Urinary bladder (tissue), 3 donors: ENCODE measurements at regions not wholly inside any gene's neighbourhood (a gene's known extent, or its start where the extent isn't known, plus 50 kb on each side); places are given as distances from the start of the nearest gene placed in this dataset.

Source experiments
- DNase-seq: peaks from one replicate; pipeline ENCODE4 v3.0.0-alpha.2; 2015; ENCODE audit errors: extremely low spot score
- H3K27ac ChIP-seq: one replicate; pipeline ENCODE4 v1.5.1; 2013; ENCODE audit warnings: low read depth, mild to moderate bottlenecking, moderate library complexity
- H3K36me3 ChIP-seq: one replicate; pipeline ENCODE4 v1.6.1; 2013; ENCODE audit warnings: mild to moderate bottlenecking, moderate library complexity; ENCODE audit not compliant: insufficient read depth
- H3K4me1 ChIP-seq: one replicate; pipeline ENCODE4 v1.6.1; 2013; ENCODE audit warnings: mild to moderate bottlenecking, moderate library complexity; ENCODE audit not compliant: insufficient read depth
- H3K4me3 ChIP-seq: one replicate; pipeline ENCODE4 v1.5.1; 2013; ENCODE audit warnings: low read depth, low read length
- WGBS: extraction: QIAGEN DNeasy Blood & Tissue Kit; methylation state at CpG from one replicate; pipeline ENCODE4 v1.1.7; 2013; 5-methylcytosine and 5-hydroxymethylcytosine counted together
- donor health status: healthy with polysubstance abuse.
- donor health status: healthy.

DNA sequence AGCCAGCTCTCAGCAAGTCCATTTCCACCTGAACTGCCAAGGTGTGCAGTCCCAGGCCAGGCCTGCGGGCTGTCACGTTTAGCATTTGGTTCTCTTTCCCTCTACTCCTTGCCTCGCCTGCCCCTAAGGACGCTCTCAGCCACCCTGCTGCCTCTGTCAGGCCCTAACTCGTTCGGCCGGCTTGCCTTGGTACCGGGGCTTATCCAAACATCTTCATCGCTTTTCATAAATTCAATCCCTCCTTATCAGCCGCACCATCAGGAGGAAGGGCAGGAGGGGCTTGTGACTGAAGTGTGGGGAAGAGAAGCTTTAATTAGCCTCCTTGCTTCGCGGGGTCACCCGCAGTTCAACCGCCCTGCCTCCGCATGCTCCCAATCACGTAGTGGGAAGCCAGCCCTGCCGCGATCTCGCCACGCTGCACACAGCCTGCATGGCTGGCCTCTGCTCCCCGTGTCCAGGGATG is 231.1 kb downstream of the SOX9 start:
- Histone ChIP-seq H3K4me3 (no peak overlapping the region), H3K36me3 (no peaks in the 10 kb centered on the region), H3K27ac (no peak overlapping the region), H3K4me1 (no peaks in the 10 kb centered on the region)
- 50% methylated on average over 21 of the region's 21 CpGs for WGBS
- no peak for DNase-seq

DNA sequence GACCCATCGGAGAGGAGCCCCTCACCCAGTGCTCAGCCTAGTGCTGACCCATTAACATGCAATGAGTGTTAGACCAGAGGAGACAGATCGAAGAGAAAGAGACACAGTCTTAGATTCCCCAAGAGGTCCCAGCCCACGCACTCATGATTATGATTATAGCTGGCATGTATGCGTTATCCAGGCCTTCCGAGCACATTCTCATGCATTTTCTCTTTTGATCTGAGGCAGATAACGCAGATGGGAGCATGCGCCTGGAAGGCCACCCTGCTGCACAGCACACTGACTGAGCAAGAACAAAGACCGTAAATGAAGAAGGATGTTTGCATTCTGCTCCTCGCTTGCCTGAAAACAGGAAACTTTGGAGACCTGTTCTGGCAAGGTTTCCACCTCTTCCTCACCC is 232.7 kb downstream of the SOX9 start:
- Histone ChIP-seq H3K4me3 (no peak overlapping the region), H3K4me1 (no peaks in the 10 kb centered on the region), H3K27ac (no peak overlapping the region), H3K36me3 (no peaks in the 10 kb centered on the region)
- DNase-seq: no peak
- WGBS: 76% methylated on average over 9 of the region's 9 CpGs

DNA sequence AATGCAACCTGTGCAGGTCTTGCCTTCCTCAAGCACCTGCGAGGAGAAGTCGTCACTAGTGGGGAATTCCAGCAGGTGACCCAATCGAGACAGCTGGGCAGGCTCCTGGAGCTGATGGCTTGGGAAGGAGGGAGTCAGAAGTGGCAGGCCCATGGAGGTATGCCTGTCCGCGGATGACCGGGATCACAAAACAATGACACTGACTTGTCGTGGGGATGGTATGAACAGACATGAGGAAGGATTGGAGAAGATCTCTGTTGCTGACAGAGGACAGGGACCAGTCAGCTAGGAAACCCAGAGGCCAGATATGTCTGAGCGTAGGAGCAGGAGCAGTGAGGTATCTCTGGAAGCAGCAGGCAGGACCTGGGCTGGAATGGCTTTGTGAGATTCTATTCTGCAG is 233.3 kb downstream of the SOX9 start:
- H3K27ac ChIP-seq: no peak overlapping the region
- no peaks in the 10 kb centered on the region for H3K4me1 ChIP-seq
- 92% methylated on average over 8 of the region's 8 CpGs for WGBS
- no peaks in the 10 kb centered on the region for H3K36me3 ChIP-seq
- H3K4me3 ChIP-seq: no peak overlapping the region
- DNase-seq: no peak

DNA sequence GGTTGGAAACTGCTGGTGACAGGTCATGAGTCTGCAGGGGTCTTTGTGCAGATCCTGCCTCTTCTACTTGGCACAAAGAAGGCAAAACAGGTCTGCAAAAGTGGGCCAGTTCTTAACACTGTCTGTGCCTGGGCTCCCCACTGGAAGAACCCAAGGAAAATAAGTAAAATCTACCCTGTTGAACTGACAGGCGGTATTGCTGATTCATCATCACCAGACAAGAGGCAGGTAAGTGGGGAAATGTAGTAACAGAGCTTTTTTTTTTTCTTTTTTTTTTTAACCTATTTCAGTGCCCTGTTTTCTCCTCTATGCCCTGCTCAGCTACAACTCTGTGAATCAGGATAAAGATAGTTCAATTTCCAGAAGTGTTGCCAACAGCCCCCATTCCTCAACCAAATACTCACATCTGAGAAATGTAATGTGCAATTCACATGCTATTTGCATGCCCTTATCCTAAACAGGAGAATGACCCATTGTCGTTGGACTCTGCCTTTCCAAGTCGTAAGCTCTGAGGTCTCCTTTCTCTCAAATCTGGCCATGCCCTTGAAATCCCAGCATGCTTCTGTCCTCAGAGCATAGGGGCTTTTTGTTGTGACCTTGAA is 237.0 kb downstream of the SOX9 start:
- 91% methylated on average over 3 of the region's 3 CpGs for WGBS

DNA sequence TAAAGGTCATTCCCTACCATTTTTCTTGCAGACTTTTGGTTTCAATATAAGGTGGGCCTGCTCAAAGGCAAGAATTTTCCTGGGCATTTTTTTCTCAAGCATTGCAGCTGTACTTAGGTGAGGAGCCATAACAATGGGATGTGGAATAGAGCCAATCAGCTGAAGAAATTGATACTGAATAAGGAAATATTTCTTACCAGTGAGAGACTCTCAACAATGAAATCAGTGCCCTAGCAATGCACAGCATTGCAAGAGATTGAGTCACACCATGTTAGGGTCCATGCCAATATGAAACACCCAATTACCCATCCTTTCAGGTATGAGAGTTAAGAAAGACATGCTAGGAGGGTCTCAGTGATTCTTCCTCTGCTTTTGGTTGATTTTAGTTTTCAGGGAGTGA is 237.6 kb downstream of the SOX9 start:
- H3K27ac ChIP-seq: no peak overlapping the region
- H3K4me1 ChIP-seq: no peaks in the 10 kb centered on the region
- H3K36me3 ChIP-seq: no peaks in the 10 kb centered on the region
- H3K4me3 ChIP-seq: no peak overlapping the region
- DNase-seq: no peak

More for the DNA sequence above, 237.0 kb downstream of the SOX9 start:
- H3K4me1 ChIP-seq: no peaks in the 10 kb centered on the region
- H3K27ac ChIP-seq: no peak overlapping the region
- H3K4me3 ChIP-seq: no peak overlapping the region
- no peaks in the 10 kb centered on the region for H3K36me3 ChIP-seq
- DNase-seq: no peak

DNA sequence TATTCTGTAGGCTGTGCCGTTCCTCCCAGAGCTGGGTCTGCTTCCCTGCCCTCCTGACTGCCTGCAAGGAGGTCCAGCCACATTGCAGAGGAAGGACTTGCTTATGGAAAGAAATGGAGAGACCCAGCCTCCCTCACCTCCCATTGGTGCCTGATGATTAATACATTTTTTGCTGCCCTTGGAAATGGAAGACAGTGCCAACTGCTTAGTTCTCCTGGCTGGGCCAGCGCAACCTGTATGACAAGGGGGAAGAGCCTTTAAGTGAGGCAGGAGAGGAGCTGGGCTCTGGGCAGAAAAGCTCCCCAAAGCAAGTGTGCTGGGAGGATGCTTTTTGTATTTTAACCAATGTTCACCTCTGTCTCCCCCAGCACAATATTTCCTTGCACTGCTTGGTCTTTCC is 238.5 kb downstream of the SOX9 start:
- DNase-seq: no peak
- WGBS: 87% methylated on average over 2 of the region's 2 CpGs
- H3K4me3 ChIP-seq: no peak overlapping the region

DNA sequence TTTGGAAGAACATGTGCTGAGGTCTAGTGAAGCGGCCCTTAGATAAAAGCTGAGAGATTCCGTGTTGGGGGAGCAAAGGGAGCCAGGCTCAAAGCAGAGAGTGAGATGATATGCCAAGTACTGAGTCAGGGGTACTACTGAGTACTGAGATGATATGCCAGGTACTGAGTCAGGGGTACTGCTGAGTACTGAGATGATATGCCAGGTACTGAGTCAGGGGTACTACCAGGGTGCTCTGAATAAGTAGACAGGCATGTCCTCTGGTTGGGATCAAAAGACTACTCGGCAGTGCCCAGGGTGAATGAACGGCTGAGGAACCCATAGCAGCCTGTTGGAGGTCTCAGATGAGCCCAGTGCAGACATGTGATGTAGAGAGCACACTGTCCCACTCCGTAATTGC is 239.0 kb downstream of the SOX9 start:
- Histone ChIP-seq H3K36me3 (no peaks in the 10 kb centered on the region), H3K27ac (no peak overlapping the region), H3K4me3 (no peak overlapping the region), H3K4me1 (no peaks in the 10 kb centered on the region)
- 88% methylated on average over 5 of the region's 5 CpGs for WGBS
- DNase-seq: no peak

More for the DNA sequence above, 238.5 kb downstream of the SOX9 start:
- H3K36me3 ChIP-seq: no peaks in the 10 kb centered on the region
- H3K4me1 ChIP-seq: no peaks in the 10 kb centered on the region
- no peak overlapping the region for H3K27ac ChIP-seq

DNA sequence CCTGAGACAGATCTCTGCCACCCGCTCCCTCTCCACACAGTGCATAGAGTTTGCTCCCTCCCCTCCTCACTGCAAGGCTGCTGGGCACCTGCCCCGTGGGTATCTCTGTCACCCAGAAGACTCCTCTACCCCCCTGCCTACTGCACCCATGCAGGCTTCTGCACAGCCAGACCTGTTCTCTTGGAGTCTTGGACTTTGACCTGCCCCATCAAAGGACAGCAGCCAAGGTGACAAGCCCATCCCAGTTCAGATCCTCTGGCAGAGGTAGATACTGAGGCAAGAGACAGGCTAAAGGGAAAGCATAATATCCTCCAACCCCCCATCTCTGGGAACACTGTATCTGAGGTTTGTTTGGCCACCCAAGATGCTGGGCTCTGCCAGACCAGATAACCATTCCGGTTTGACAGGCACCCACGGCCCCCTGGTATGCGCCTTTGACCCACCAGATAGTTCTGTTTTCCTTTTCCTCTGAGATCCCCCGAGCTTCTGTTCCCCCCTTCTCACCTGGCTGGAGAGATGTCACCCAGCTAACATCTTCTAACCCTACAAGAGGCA is 239.6 kb downstream of the SOX9 start:
- Histone ChIP-seq H3K27ac (no peak overlapping the region), H3K4me1 (no peaks in the 10 kb centered on the region), H3K36me3 (no peaks in the 10 kb centered on the region), H3K4me3 (no peak overlapping the region)
- DNase-seq: no peak
- 46% methylated on average over 6 of the region's 6 CpGs for WGBS

DNA sequence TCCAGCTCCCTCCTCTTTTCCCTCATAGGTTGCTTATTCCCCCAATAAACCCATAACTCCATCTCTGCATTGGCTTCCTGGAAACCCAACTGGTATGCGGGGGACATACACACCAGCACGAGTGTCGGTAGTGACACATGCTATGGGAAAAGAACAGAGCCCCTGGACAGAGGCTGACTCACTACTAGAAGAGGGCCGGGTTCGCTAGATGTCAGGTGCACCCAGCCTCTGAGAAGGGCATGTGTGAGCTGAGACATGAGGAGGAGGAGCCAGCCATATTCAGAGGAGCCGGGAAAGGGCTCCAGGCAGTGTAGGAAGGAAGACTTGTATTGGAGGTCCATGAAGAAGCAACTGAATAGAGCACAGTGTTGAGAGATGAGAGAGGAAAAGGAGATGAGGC is 241.1 kb downstream of the SOX9 start:
- Histone ChIP-seq H3K4me3 (no peak overlapping the region), H3K4me1 (no peaks in the 10 kb centered on the region), H3K36me3 (no peaks in the 10 kb centered on the region), H3K27ac (no peak overlapping the region)
- DNase-seq: no peak
- 92% methylated on average over 6 of the region's 6 CpGs for WGBS

DNA sequence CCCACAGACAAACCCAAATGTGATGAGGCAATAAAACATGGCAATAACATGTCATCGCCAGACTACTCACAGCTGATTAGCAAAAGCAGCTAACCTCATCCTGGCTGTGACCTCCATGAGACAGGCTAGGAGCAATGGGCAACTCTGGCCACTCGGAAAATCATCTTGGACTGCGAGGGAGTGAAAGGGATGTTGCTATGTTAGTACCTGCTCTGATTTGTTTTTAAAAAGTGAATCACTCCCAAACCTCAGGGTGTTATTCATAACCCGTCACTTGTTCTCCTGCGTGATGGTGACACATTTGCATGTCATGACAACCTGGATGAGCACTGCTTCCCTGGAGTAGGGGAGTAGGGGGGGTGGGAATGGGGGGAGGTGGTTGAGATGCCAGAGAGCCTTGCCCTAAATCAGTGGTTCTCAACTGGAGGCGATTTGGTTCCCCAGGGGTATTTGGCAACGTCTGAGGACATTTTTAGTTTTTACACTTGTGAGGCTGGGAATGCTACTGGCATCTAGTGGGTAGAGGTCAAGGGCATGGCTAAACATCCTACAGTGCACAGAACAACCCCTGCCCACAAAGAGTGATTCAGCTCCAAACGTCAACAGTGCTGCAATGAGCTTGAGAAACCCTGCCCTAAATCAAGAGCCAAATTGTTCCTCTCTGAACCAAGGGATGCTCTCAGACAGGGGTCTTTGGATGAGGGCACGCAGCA is 241.7 kb downstream of the SOX9 start:
- Histone ChIP-seq H3K4me1 (no peaks in the 10 kb centered on the region), H3K27ac (no peak overlapping the region), H3K4me3 (no peak overlapping the region), H3K36me3 (no peaks in the 10 kb centered on the region)
- DNase-seq: no peak
- WGBS: 75% methylated on average over 9 of the region's 9 CpGs

DNA sequence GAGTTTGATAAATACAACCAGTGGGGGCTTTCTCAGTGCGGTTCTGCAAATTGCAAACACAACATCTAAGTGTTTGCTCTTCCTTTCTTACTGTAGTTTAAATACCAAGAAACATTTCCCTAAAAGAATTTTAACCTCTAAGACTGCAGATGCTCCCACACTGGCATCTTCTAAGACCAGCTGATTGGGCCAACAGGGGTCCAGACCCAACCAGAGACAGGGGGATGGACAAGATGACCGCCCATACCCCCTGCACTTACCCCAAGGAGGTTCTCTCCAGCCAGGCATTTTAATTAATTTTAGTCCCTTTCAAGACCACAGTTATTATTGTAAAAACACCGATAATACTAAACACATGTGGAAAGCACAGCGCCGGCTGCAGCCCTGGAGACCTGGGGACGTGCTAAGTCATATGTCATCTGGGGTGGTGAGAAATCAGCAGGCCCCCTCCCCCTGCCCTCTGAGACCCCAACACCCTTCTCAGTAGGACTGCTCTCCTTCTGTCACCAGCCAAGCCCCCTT is 242.3 kb downstream of the SOX9 start:
- no peak overlapping the region for H3K27ac ChIP-seq
- no peak for DNase-seq
- H3K4me3 ChIP-seq: no peak overlapping the region
- H3K4me1 ChIP-seq: no peaks in the 10 kb centered on the region
- no peaks in the 10 kb centered on the region for H3K36me3 ChIP-seq
- 64% methylated on average over 6 of the region's 6 CpGs for WGBS

DNA sequence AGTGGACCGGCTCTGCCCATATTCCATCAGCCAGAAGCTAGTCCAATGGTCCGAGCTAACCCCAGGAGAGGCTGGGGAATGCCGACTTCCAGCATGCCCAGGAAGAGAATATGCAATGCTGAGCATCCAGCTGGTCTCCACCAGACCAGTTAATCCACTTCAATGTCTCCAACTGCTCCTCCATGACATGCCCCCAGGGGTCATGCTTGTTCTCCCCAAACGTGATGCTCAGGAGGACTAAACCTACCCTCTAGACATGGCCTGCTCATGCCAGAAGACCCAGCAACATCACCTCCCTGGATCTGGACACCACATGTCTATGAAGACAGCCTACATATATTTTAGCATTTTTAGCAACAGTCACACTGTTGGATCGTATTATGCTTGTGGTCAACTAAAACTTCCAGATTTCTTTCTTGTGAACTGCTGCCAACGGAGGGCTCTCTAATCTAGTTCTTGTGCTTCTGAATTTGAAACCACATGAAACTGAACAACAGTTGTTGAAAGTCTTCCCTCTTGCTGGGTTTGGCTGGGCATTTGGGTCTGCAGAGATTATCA is 245.1 kb downstream of the SOX9 start:
- H3K4me3 ChIP-seq: no peak overlapping the region
- WGBS: 74% methylated on average over 6 of the region's 6 CpGs
- H3K27ac ChIP-seq: no peak overlapping the region
- H3K4me1 ChIP-seq: no peaks in the 10 kb centered on the region
- no peak for DNase-seq
- H3K36me3 ChIP-seq: no peaks in the 10 kb centered on the region

DNA sequence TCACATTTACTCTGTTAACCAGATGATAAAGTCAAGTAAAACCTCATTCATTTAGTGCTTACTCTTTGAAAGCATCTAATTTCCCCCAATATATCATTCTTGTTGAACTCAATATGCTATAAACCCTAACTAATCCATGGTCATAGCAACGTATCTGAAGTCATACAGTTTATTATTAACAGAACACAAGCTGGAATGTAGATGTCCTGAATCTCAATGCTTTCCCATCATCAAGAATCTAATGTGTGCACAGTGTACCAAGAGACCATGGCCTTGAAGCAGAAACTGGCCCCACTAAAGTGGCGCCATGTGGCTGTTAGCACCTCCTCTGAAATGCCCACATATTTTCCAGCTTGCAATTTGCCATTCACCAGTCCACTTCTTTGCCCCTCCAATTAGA is 245.8 kb downstream of the SOX9 start:
- H3K4me1 ChIP-seq: no peaks in the 10 kb centered on the region
- H3K27ac ChIP-seq: no peak overlapping the region
- no peak overlapping the region for H3K4me3 ChIP-seq
- DNase-seq: no peak
- H3K36me3 ChIP-seq: no peaks in the 10 kb centered on the region
- WGBS: 81% methylated on average over 2 of the region's 2 CpGs

DNA sequence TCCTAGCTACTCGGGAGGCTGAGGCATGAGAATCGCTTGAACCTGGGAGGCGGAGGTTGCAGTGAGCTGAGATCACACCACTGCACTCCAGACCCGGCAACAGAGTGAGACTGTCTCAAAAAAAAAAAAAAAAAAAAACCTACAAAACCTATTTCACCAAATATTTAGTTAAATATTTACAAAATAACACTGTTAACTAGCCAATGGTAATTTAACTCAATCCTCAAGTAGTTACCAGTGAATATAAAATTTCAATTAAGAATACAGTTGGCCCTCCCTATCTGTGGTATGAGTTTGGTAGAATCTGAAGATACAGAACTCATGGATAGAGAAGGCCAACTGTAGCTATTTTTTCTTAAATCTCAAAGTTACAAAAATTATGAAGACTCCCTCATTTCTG is 247.4 kb downstream of the SOX9 start:
- H3K4me3 ChIP-seq: no peak overlapping the region
- WGBS: 68% methylated on average over 4 of the region's 4 CpGs
- no peak overlapping the region for H3K27ac ChIP-seq
- H3K36me3 ChIP-seq: no peaks in the 10 kb centered on the region
- no peak for DNase-seq
- H3K4me1 ChIP-seq: no peaks in the 10 kb centered on the region
